22Rv1 (cell line): ENCODE measurements at regions not wholly inside any gene's neighbourhood (a gene's known extent, or its start where the extent isn't known, plus 50 kb on each side); places are given as distances from the start of the nearest gene placed in this dataset.

Experiments used
- CTCF ChIP-seq: fragments of 450-650 bp; IDR thresholded peaks from 2 replicates; pipeline ENCODE4 v1.5.1; 2017; ENCODE audit warnings: mild to moderate bottlenecking
- ZFX ChIP-seq: fragments of 450-650 bp; IDR thresholded peaks from 2 replicates; pipeline ENCODE4 v1.6.1; 2017; ENCODE audit warnings: antibody characterized with exemption, borderline replicate concordance

GRCh38 chr4:23539969-23540569 lies 349.8 kb downstream of the PPARGC1A start:
- TF ChIP-seq CTCF = no peak
- TF ChIP-seq ZFX = no peak
